Stimulated activated naive CD8-positive, alpha-beta T cell treated with anti-CD3 and anti-CD28 coated beads, Interleukin-15, Interleukin-2, amounts not matched to agents 100 ng/mL and 50 ng/mL, for 24 hours (primary cell): ENCODE measurements at regions not wholly inside any gene's neighbourhood (a gene's known extent, or its start where the extent isn't known, plus 50 kb on each side); places are given as distances from the start of the nearest gene placed in this dataset.

Source experiments
- H3K27ac Mint-ChIP-seq: one replicate; pipeline ENCODE4 v1.8.0; 2021; ENCODE audit warnings: mild to moderate bottlenecking, mixed read lengths
- H3K27me3 Mint-ChIP-seq: one replicate; pipeline ENCODE4 v1.8.0; 2021; ENCODE audit warnings: mixed read lengths
- H3K36me3 Mint-ChIP-seq: one replicate; pipeline ENCODE4 v1.8.0; 2021; ENCODE audit warnings: low read depth, mixed read lengths
- H3K4me1 Mint-ChIP-seq: one replicate; pipeline ENCODE4 v1.8.0; 2021; ENCODE audit warnings: low read depth, mixed read lengths
- H3K4me3 Mint-ChIP-seq: one replicate; pipeline ENCODE4 v1.8.0; 2021; ENCODE audit warnings: mild to moderate bottlenecking, mixed read lengths
- H3K9me3 Mint-ChIP-seq: one replicate; pipeline ENCODE4 v1.8.0; 2021; ENCODE audit warnings: mixed read lengths

- no peak overlapping the region for H3K27ac Mint-ChIP-seq
- no peaks in the 10 kb centered on the region for H3K9me3 Mint-ChIP-seq
- H3K36me3 Mint-ChIP-seq, result no peaks in the 10 kb centered on the region
- no peak overlapping the region for H3K4me3 Mint-ChIP-seq
- peaks cover 15% of the 10 kb centered on the region for H3K27me3 Mint-ChIP-seq
- no peaks in the 10 kb centered on the region for H3K4me1 Mint-ChIP-seq
These were observed 200.5 kb upstream of the FOXQ1 start for GRCh38 chr6:1111361-1111760.

GRCh38 chr6:1110941-1111349 lies 201.0 kb upstream of the FOXQ1 start:
- Mint-ChIP-seq H3K9me3 (no peaks in the 10 kb centered on the region), H3K27me3 (peaks cover 15% of the 10 kb centered on the region), H3K36me3 (no peaks in the 10 kb centered on the region), H3K4me1 (no peaks in the 10 kb centered on the region), H3K27ac (no peak overlapping the region), H3K4me3 (no peak overlapping the region)

DNA sequence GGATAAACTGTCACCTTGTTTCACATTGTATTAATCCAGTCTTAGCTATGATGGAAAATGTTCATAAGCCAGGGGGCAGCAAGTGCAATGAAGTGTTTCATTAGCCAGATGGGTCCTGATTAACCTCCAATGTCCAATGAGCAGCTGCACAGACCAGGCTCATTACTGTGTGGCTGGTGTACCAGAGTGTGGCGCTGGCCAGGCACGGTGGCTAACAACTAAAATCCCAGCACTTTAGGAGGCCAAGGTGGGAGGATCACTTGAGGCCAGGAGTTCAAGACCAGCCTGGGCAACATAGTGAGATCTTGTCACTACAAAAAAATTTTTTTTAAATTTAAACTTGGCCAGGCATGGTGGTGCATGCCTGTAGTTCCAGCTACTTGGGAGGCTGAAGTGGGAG lies 201.7 kb upstream of the FOXQ1 start:
- no peaks in the 10 kb centered on the region for H3K36me3 Mint-ChIP-seq
- H3K27ac Mint-ChIP-seq, result no peak overlapping the region
- H3K9me3 Mint-ChIP-seq, result no peaks in the 10 kb centered on the region
- no peak overlapping the region for H3K4me3 Mint-ChIP-seq
- H3K27me3 Mint-ChIP-seq, result peaks cover 15% of the 10 kb centered on the region
- H3K4me1 Mint-ChIP-seq, result no peaks in the 10 kb centered on the region

DNA sequence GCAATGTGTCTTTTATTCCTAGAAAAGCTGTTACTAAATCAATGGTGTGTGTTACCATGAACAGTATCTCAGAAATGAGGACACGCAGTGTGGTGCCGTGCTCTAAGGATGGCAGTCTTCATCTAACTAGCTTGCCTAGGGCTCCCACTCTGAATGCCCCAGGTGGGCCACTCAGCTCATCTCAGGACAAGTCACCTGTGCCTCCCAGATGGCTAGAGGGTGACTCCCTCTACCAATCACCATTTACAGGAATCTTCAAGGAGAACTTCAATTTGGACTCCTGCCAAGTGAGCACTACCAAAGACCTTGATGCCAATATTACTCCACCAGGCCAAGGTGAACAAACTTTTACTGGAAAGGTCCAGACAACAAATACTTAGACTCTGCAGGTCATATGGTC lies 202.8 kb upstream of the FOXQ1 start:
- Mint-ChIP-seq H3K9me3 (no peaks in the 10 kb centered on the region), H3K4me3 (no peak overlapping the region), H3K27ac (no peak overlapping the region), H3K27me3 (peaks cover 6% of the 10 kb centered on the region), H3K4me1 (no peaks in the 10 kb centered on the region), H3K36me3 (no peaks in the 10 kb centered on the region)

DNA sequence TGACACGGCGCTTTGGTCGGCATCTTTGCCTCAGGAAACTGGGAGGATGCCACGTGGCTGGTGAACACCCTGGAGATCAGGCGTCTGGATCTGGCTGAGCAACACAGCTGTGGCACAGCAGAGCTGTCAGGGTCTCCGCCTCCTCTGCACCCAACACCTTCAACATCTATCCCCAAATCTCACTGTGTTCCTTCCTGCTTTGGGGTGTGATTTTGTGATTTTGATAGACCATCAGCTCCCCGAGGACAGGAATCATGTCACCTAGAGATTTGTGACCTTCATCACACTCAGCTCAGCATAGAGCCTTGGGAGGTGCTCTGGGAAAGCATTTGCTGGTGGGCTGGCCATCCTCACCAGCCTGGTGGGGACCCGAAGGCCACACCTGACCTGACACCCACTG lies 203.7 kb upstream of the FOXQ1 start:
- H3K36me3 Mint-ChIP-seq, result no peaks in the 10 kb centered on the region
- no peak overlapping the region for H3K27ac Mint-ChIP-seq
- H3K9me3 Mint-ChIP-seq, result no peaks in the 10 kb centered on the region
- H3K4me1 Mint-ChIP-seq, result no peaks in the 10 kb centered on the region
- H3K27me3 Mint-ChIP-seq, result peaks cover 9% of the 10 kb centered on the region
- no peak overlapping the region for H3K4me3 Mint-ChIP-seq

DNA sequence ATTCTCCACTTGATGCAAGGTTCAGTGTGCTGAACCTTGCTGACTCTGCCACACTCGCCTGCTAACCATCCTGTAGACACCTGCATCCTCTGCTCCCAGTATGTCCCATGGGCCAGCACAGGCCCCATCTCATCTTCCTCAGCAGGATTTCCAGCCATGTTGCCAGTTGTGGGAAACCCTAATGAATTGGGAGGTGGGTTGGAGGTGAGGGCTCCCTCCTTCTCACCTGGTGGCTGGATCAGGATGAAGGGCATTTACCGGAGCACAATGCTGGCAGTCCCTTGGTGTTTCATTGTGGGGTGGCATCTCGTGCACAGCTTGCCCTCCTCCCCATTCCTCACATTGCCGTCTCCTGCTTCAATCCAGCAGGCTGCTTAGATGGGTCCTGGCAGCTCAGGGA lies 204.3 kb upstream of the FOXQ1 start:
- H3K27me3 Mint-ChIP-seq, result peaks cover 13% of the 10 kb centered on the region
- no peaks in the 10 kb centered on the region for H3K4me1 Mint-ChIP-seq
- H3K9me3 Mint-ChIP-seq, result no peaks in the 10 kb centered on the region
- no peak overlapping the region for H3K27ac Mint-ChIP-seq
- H3K36me3 Mint-ChIP-seq, result no peaks in the 10 kb centered on the region
- no peak overlapping the region for H3K4me3 Mint-ChIP-seq

DNA sequence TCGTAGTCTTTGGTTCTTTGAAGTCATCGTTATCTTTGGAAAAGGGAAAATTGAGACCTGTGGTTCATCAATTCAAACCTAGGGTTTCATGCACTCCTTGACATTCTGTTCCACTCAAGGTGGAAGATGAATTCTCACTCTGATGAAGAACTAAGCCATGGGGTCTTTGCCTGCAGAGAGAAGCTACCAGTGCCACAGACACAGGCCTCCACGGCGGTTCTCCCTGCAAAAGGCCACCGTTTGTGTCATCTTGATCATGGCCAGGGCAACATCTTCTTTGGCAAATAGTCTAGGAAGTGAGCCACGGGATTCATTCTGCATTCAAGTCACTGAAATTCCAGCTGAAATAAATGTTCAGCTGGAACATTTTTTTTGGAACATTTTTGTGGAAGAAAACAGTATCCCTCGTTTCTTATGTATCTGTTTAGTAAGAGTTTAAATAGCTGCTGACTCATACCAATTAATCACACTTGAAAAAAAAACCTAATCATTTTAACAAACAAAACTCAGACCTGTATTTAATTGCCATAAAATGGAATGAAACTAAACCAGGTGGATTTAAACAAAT lies 206.0 kb upstream of the FOXQ1 start:
- Mint-ChIP-seq H3K4me1 (no peaks in the 10 kb centered on the region), H3K36me3 (no peaks in the 10 kb centered on the region), H3K9me3 (no peaks in the 10 kb centered on the region), H3K27me3 (peaks cover 14% of the 10 kb centered on the region), H3K4me3 (no peak overlapping the region), H3K27ac (no peak overlapping the region)

DNA sequence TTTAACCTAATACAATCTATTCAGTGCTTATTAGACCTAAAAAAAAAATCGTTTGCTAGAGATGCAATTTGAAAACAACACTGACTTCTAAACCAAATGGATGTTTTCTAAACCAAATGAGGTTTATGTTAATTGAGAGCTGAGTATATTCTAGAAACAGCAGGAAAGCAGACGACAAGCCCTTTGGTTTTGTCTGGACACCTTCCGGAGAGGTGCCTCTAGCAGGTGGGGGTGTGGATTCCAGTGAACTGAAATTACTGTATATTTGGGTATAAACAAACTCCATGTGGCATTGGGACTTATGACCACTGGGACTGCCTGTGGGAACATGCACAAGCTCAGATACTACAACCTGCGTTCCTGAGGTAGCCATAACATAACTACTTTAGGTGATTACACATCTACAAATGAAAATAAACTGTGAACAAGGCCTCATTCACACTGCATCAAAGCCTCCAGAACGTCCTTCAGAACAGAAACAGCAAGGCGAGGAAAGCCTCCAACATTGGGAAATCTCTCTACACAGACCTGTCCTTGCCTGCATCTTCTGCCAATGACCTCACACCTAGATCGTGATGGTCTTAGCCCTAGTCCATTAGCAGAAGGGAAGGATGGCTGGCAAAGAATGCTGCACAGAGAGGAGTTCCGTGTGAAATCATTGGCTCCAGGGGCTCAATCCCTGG lies 206.8 kb upstream of the FOXQ1 start:
- H3K36me3 Mint-ChIP-seq, result no peaks in the 10 kb centered on the region
- H3K27me3 Mint-ChIP-seq, result peaks cover 17% of the 10 kb centered on the region
- H3K27ac Mint-ChIP-seq, result no peak overlapping the region
- H3K4me1 Mint-ChIP-seq, result no peaks in the 10 kb centered on the region
- H3K4me3 Mint-ChIP-seq, result no peak overlapping the region
- H3K9me3 Mint-ChIP-seq, result no peaks in the 10 kb centered on the region

- Mint-ChIP-seq H3K9me3 (no peaks in the 10 kb centered on the region), H3K4me1 (no peaks in the 10 kb centered on the region), H3K27me3 (peaks cover 25% of the 10 kb centered on the region), H3K36me3 (no peaks in the 10 kb centered on the region), H3K4me3 (no peak overlapping the region), H3K27ac (no peak overlapping the region)
These were observed 207.8 kb upstream of the FOXQ1 start for GRCh38 chr6:1103945-1104623.

- peaks cover 24% of the 10 kb centered on the region for H3K27me3 Mint-ChIP-seq
- no peak overlapping the region for H3K4me3 Mint-ChIP-seq
- H3K36me3 Mint-ChIP-seq, result no peaks in the 10 kb centered on the region
- H3K4me1 Mint-ChIP-seq, result no peaks in the 10 kb centered on the region
- no peaks in the 10 kb centered on the region for H3K9me3 Mint-ChIP-seq
- no peak overlapping the region for H3K27ac Mint-ChIP-seq
These were observed 208.9 kb upstream of the FOXQ1 start for GRCh38 chr6:1103021-1103420.

- Mint-ChIP-seq H3K27ac (no peak overlapping the region), H3K9me3 (no peaks in the 10 kb centered on the region), H3K27me3 (peaks cover 24% of the 10 kb centered on the region), H3K4me3 (no peak overlapping the region), H3K4me1 (no peaks in the 10 kb centered on the region), H3K36me3 (no peaks in the 10 kb centered on the region)
These were observed 211.6 kb upstream of the FOXQ1 start for GRCh38 chr6:1100269-1100668.

GRCh38 chr6:1099264-1099663 lies 212.6 kb upstream of the FOXQ1 start:
- Mint-ChIP-seq H3K9me3 (no peaks in the 10 kb centered on the region), H3K36me3 (no peaks in the 10 kb centered on the region), H3K27me3 (peaks cover 24% of the 10 kb centered on the region), H3K27ac (no peak overlapping the region), H3K4me3 (no peak overlapping the region), H3K4me1 (no peaks in the 10 kb centered on the region)

DNA sequence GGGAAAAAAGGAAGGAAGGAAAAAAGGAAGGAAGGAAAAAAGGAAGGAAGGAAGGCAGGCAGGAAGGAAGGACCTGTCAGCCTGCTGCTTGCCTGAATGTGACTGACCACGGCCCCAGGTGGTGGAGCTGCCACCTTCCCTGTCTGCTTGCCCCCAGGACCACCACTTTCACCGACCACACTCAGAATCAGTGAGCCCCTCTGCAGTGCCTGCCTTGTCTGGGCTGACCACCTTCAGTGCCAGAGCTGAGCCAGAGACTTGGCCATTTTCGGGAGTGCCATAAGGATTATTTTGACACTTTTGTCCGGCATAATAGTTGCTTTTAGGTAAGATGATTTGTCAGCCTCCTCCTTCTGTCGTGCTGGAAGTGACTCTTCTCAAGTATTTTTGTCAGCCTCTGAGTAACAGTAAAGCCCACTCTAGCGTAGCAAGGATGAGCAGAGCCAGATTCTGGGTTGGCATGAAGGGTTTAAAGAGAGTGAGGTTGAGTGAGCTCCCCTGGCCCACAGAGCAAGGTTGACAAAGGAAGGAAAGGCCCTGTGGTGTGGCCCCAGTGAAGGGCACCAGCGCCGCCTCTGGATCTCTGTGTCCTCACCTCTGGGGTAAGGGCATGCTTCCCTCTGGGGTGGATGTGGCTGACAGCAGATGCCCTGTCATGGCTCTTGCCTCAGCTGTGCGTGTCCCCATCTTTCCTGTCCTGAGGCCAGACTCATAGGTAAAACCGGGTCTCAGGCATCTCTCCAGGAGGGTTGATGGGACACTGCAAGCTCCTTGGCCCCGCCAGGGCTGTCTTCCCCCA lies 214.7 kb upstream of the FOXQ1 start:
- H3K9me3 Mint-ChIP-seq, result no peaks in the 10 kb centered on the region
- H3K4me1 Mint-ChIP-seq, result no peaks in the 10 kb centered on the region
- no peak overlapping the region for H3K27ac Mint-ChIP-seq
- no peak overlapping the region for H3K4me3 Mint-ChIP-seq
- H3K27me3 Mint-ChIP-seq, result peaks cover 17% of the 10 kb centered on the region
- no peaks in the 10 kb centered on the region for H3K36me3 Mint-ChIP-seq

- H3K27ac Mint-ChIP-seq, result no peak overlapping the region
- no peaks in the 10 kb centered on the region for H3K9me3 Mint-ChIP-seq
- H3K27me3 Mint-ChIP-seq, result peaks cover 6% of the 10 kb centered on the region
- H3K4me3 Mint-ChIP-seq, result no peak overlapping the region
- no peaks in the 10 kb centered on the region for H3K4me1 Mint-ChIP-seq
- no peaks in the 10 kb centered on the region for H3K36me3 Mint-ChIP-seq
These were observed 217.6 kb upstream of the FOXQ1 start for GRCh38 chr6:1094306-1094705.

GRCh38 chr6:1091900-1092299 lies 220.0 kb upstream of the FOXQ1 start:
- no peaks in the 10 kb centered on the region for H3K9me3 Mint-ChIP-seq
- H3K27ac Mint-ChIP-seq, result no peak overlapping the region
- H3K27me3 Mint-ChIP-seq, result peaks cover 15% of the 10 kb centered on the region
- H3K4me3 Mint-ChIP-seq, result no peak overlapping the region
- H3K4me1 Mint-ChIP-seq, result no peaks in the 10 kb centered on the region
- no peaks in the 10 kb centered on the region for H3K36me3 Mint-ChIP-seq
